A673 (cell line): ENCODE measurements at regions not wholly inside any gene's neighbourhood (a gene's known extent, or its start where the extent isn't known, plus 50 kb on each side); places are given as distances from the start of the nearest gene placed in this dataset.
A peak's percentile ranks its signal among the peaks of the same experiment; 100 is the strongest.

Source experiments
- BruUV-seq: library from RNA; stranded (reverse); fragments of 400-500 nt; replicated peaks from 2 replicates; lab custom pipeline; 2021; lab: Mats Ljungman, UMichigan
- CTCF ChIA-PET: fragments of 300-600 bp; sonication (Branson Sonifier 250); formaldehyde crosslinking; loops from one replicate; lab custom pipeline; 2022; ENCODE audit warnings: antibody characterized with exemption; lab: Charles Lee
- POLR2A ChIA-PET: fragments of 300-600 bp; sonication (Branson Sonifier 250); formaldehyde crosslinking; loops from one replicate; lab custom pipeline; 2022; ENCODE audit warnings: antibody characterized with exemption; ENCODE audit not compliant: low non-redundant PET; lab: Charles Lee
- DNase-seq: peaks from one replicate; pipeline ENCODE4 v3.0.0-alpha.2; 2015; ENCODE audit warnings: low spot score
- H3K27ac ChIP-seq: fragments of 200-600 bp; sonication (generic); 2 replicates; pipeline ENCODE4 v1.5.1; 2016; ENCODE audit warnings: mixed run types, low read depth, mild to moderate bottlenecking, mixed read lengths, antibody characterized with exemption, low read length; ENCODE audit not compliant: poor library complexity, severe bottlenecking
- H3K27me3 ChIP-seq: fragments of 200-600 bp; sonication (generic); replicated peaks from 2 replicates; pipeline ENCODE4 v1.6.1; 2017; ENCODE audit warnings: mixed run types, low read depth, mild to moderate bottlenecking, mixed read lengths, antibody characterized with exemption, low read length; ENCODE audit not compliant: insufficient read depth, poor library complexity
- H3K36me3 ChIP-seq: fragments of 200-600 bp; sonication (generic); 2 replicates; pipeline ENCODE4 v1.6.1; 2016; ENCODE audit warnings: mixed run types, mild to moderate bottlenecking, mixed read lengths, antibody characterized with exemption, low read length; ENCODE audit not compliant: insufficient read depth, poor library complexity, severe bottlenecking
- H3K4me1 ChIP-seq: fragments of 200-600 bp; sonication (generic); 2 replicates; pipeline ENCODE4 v1.6.1; 2017; ENCODE audit warnings: mixed run types, mild to moderate bottlenecking, mixed read lengths, antibody characterized with exemption, low read length; ENCODE audit not compliant: insufficient read depth, poor library complexity, severe bottlenecking
- H3K4me3 ChIP-seq: fragments of 200-600 bp; sonication (generic); 2 replicates; pipeline ENCODE4 v1.5.1; 2016; ENCODE audit warnings: low read depth, mixed run types, mild to moderate bottlenecking, mixed read lengths, low read length; ENCODE audit not compliant: poor library complexity, severe bottlenecking
- H3K9me3 ChIP-seq: fragments of 200-600 bp; sonication (generic); 2 replicates; pipeline ENCODE4 v1.6.1; 2016; ENCODE audit warnings: mixed run types, low read depth, mild to moderate bottlenecking, mixed read lengths, antibody characterized with exemption, low read length; ENCODE audit not compliant: poor library complexity, severe bottlenecking
- EZH2 ChIP-seq: fragments of 200-600 bp; sonication (generic); IDR thresholded peaks from 2 replicates; pipeline ENCODE4 v1.6.1; 2017; ENCODE audit warnings: borderline replicate concordance, low read depth, mild to moderate bottlenecking, mixed read lengths, antibody characterized with exemption, low read length; ENCODE audit not compliant: poor library complexity, severe bottlenecking
- intact Hi-C: fragments of 100-400 bp; cut with micrococcal nuclease; formaldehyde crosslinking; loops from one replicate; pipeline ENCODE4 v1.10.0; 2022; ENCODE audit not compliant: unreplicated experiment
- TF ChIP-seq, protein P1 (sequence below): fragments of 300-800, 200-600 bp; sonication (generic); conservative IDR thresholded peaks from 2 replicates; pipeline ENCODE4 v1.5.1; 2017; ENCODE audit warnings: low read depth, mild to moderate bottlenecking, antibody characterized with exemption, low read length, moderate library complexity, mixed read lengths

GRCh38 chr3:104133630-104134029 lies 1233.1 kb upstream of the ALCAM start:
- Histone ChIP-seq H3K9me3 (peaks cover 4% of the 10 kb centered on the region), H3K4me1 (peaks cover 12% of the 10 kb centered on the region), H3K36me3 (no peaks in the 10 kb centered on the region), H3K4me3 (no peak overlapping the region), H3K27ac (peak overlapping the region; percentile 45), H3K27me3 (no peaks in the 10 kb centered on the region)
- DNase-seq: no peak
- ChIA-PET POLR2A (no interaction called here), CTCF (no interaction called here)
- TF ChIP-seq EZH2: no peak
- TF ChIP-seq, protein P1, sequence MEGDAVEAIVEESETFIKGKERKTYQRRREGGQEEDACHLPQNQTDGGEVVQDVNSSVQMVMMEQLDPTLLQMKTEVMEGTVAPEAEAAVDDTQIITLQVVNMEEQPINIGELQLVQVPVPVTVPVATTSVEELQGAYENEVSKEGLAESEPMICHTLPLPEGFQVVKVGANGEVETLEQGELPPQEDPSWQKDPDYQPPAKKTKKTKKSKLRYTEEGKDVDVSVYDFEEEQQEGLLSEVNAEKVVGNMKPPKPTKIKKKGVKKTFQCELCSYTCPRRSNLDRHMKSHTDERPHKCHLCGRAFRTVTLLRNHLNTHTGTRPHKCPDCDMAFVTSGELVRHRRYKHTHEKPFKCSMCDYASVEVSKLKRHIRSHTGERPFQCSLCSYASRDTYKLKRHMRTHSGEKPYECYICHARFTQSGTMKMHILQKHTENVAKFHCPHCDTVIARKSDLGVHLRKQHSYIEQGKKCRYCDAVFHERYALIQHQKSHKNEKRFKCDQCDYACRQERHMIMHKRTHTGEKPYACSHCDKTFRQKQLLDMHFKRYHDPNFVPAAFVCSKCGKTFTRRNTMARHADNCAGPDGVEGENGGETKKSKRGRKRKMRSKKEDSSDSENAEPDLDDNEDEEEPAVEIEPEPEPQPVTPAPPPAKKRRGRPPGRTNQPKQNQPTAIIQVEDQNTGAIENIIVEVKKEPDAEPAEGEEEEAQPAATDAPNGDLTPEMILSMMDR: no peak
- intact Hi-C loops: no loop called here
- no TSS peak for BruUV-seq

- no peak for DNase-seq
- intact Hi-C loops: no loop called here
- no peaks in the 10 kb centered on the region for H3K9me3 ChIP-seq
- no peak overlapping the region for H3K4me3 ChIP-seq
- CTCF ChIA-PET: no interaction called here
- no TSS peak for BruUV-seq
- POLR2A ChIA-PET: no interaction called here
- H3K4me1 ChIP-seq: peaks cover 12% of the 10 kb centered on the region
- no peak overlapping the region for H3K27ac ChIP-seq
- no peaks in the 10 kb centered on the region for H3K27me3 ChIP-seq
- TF ChIP-seq, protein P1: no peak
- no peak for TF ChIP-seq EZH2
- no peaks in the 10 kb centered on the region for H3K36me3 ChIP-seq
Measured at GRCh38 chr3:104137116-104137515, 1229.6 kb upstream of the ALCAM start.

DNA sequence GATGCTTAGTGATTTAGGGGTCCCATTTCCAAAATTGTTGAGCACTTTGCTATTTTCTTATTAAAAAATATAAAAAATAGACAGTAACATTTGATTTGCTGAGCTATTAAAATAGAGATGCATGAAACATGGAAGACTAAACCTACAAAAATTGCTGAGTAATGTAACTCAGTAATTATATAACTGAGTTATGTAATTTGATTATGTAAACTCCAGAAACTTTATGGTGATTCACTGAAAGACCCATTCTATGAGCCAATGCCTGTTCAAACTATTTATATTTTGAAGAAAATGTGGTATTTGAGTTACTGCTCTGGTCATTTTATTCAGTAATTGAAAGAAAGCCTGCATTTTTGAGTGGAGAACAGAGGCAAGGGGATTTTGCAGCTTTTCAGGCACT lies 1221.5 kb upstream of the ALCAM start:
- Histone ChIP-seq H3K4me1 (no peaks in the 10 kb centered on the region), H3K4me3 (no peak overlapping the region), H3K27ac (no peak overlapping the region), H3K36me3 (no peaks in the 10 kb centered on the region), H3K27me3 (no peaks in the 10 kb centered on the region), H3K9me3 (no peaks in the 10 kb centered on the region)
- DNase-seq: no peak
- BruUV-seq: no TSS peak
- intact Hi-C loops: no loop called here
- ChIA-PET POLR2A (no interaction called here), CTCF (no interaction called here)
- TF ChIP-seq EZH2: no peak
- TF ChIP-seq, protein P1: no peak
